ENCODE measurements at regions not wholly inside any gene's neighbourhood (a gene's known extent, or its start where the extent isn't known, plus 50 kb on each side); places are given as distances from the start of the nearest gene placed in this dataset.

DNA sequence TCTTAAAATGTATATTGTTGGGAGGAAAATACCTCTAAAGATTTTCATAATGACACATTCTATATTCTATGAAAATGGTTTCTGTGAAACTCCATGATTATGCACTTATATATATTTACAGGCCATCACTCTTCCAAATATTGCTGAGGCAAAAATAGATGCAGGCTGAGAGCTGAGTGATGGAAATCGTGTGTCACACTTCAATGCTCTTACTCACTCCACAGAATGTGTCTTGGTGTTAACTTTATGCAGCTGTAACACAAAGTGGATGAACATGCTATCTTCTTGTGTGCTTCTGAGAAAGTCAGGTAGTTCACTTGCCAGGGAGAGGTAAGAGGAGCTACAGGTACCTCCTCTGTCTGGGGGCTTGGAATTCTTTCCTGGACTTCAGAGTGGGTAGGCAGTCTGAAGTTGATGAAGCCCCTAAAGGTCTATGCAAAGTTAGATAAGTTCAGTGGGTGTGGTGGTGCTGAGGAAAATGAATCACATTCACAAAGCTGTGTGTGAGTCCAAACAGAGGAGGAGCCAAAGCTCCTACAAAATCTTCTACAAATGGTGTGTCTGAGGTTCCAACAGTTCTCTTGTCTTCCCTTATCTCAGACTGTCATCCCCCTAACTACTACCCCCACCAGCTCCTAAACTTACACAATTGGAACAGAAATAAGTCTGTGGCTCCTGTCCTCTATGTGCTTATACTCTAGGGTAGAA lies 74.2 kb upstream of the ST6GAL2 start:
- no peak for DNase-seq
- H3K4me3 Mint-ChIP-seq (ENCODE audit: low read depth, unreplicated experiment) = no peak overlapping the region
- TF ChIP-seq, protein P1, sequence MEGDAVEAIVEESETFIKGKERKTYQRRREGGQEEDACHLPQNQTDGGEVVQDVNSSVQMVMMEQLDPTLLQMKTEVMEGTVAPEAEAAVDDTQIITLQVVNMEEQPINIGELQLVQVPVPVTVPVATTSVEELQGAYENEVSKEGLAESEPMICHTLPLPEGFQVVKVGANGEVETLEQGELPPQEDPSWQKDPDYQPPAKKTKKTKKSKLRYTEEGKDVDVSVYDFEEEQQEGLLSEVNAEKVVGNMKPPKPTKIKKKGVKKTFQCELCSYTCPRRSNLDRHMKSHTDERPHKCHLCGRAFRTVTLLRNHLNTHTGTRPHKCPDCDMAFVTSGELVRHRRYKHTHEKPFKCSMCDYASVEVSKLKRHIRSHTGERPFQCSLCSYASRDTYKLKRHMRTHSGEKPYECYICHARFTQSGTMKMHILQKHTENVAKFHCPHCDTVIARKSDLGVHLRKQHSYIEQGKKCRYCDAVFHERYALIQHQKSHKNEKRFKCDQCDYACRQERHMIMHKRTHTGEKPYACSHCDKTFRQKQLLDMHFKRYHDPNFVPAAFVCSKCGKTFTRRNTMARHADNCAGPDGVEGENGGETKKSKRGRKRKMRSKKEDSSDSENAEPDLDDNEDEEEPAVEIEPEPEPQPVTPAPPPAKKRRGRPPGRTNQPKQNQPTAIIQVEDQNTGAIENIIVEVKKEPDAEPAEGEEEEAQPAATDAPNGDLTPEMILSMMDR (IDR thresholded peaks at IDR 0.05; ENCODE audit: unreplicated experiment) = no peak
- no peaks in the 10 kb centered on the region for H3K27me3 Mint-ChIP-seq (ENCODE audit: unreplicated experiment)
- intact Hi-C loops (cut with micrococcal nuclease; ENCODE audit: unreplicated experiment) = no loop called here
- no TSS peak for BruUV-seq (replicated peaks)
- H3K36me3 Mint-ChIP-seq (ENCODE audit: insufficient read depth, unreplicated experiment) = no peaks in the 10 kb centered on the region
- H3K4me1 Mint-ChIP-seq (ENCODE audit: low read depth, unreplicated experiment) = no peaks in the 10 kb centered on the region
- CTCF ChIA-PET = no interaction called here
- H3K9me3 Mint-ChIP-seq (ENCODE audit: low read depth, unreplicated experiment) = peaks cover 14% of the 10 kb centered on the region
- H3K27ac Mint-ChIP-seq (ENCODE audit: unreplicated experiment) = no peak overlapping the region

DNA sequence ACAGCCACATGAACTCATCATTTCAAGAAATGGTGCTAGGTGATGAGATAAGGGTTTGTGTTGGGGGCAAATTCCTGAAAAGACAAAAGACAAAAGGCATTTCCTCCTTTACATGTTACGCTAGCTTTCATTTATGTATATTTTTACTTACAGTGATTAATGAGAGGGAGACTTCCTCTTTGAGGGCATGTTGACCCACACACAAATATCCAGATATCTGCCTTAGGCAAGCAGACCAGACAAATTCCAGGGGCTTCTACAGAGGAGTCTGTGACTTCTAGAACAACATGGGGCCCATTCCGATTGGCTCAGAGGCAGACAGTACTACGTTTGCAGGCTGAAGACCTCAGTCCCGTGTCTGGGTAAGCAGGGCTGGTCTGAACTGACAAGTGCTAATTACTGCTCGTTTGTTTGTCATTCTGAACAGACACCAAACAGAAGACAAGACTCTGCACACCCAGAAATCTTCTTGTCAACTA lies 74.8 kb upstream of the ST6GAL2 start:
- Mint-ChIP-seq H3K4me3 (ENCODE audit: low read depth, unreplicated experiment) (no peak overlapping the region), H3K4me1 (ENCODE audit: low read depth, unreplicated experiment) (no peaks in the 10 kb centered on the region), H3K27me3 (ENCODE audit: unreplicated experiment) (no peaks in the 10 kb centered on the region), H3K36me3 (ENCODE audit: insufficient read depth, unreplicated experiment) (no peaks in the 10 kb centered on the region), H3K27ac (ENCODE audit: unreplicated experiment) (no peak overlapping the region), H3K9me3 (ENCODE audit: low read depth, unreplicated experiment) (peaks cover 14% of the 10 kb centered on the region)
- DNase-seq = no peak
- intact Hi-C loops (cut with micrococcal nuclease; ENCODE audit: unreplicated experiment) = no loop called here
- no TSS peak for BruUV-seq (replicated peaks)
- CTCF ChIA-PET = no interaction called here
- TF ChIP-seq, protein P1 (IDR thresholded peaks at IDR 0.05; ENCODE audit: unreplicated experiment) = no peak

DNA sequence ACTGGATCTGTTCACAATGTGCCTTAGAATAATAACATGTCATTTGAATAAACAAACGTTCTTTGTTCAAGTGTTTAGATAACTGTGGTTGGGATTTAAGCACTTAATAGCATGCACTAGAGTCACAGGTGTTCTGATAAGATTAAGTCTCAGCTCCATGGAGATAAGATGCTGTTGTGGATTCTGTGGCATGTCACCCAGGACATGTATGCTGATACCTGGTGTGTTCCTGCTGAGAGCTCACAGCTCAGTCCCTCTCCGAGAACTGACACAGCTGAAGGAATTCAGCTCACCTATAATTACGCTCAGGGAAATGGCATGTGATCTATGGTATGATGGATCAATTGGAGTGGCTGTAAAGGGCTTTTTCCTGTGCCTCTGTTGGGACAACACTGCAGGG lies 75.4 kb upstream of the ST6GAL2 start:
- H3K4me3 Mint-ChIP-seq (ENCODE audit: low read depth, unreplicated experiment) = no peak overlapping the region
- peaks cover 14% of the 10 kb centered on the region for H3K9me3 Mint-ChIP-seq (ENCODE audit: low read depth, unreplicated experiment)
- TF ChIP-seq, protein P1 (IDR thresholded peaks at IDR 0.05; ENCODE audit: unreplicated experiment) = no peak
- no peak overlapping the region for H3K27ac Mint-ChIP-seq (ENCODE audit: unreplicated experiment)
- H3K36me3 Mint-ChIP-seq (ENCODE audit: insufficient read depth, unreplicated experiment) = no peaks in the 10 kb centered on the region
- CTCF ChIA-PET = no interaction called here
- H3K4me1 Mint-ChIP-seq (ENCODE audit: low read depth, unreplicated experiment) = no peaks in the 10 kb centered on the region
- BruUV-seq (replicated peaks) = no TSS peak
- DNase-seq = no peak
- no peaks in the 10 kb centered on the region for H3K27me3 Mint-ChIP-seq (ENCODE audit: unreplicated experiment)
- intact Hi-C loops (cut with micrococcal nuclease; ENCODE audit: unreplicated experiment) = no loop called here

DNA sequence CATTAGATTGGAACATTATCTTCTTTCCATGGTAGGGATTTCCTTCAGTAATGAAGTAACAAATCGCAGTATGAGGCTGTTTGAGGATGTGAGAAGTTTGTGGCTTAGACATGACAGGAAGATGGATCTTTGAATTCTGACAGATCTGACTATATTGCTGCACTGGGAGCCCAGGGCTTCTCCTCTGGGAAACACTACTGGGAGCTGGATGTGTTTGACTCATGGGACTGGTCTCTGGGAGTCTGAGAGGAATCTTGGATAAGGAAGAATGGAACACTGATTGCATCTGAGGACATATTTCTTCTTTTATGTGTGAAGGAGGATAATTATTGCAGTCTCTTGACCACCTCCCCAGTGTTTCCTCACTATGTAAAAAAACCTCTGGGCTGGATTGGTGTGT lies 77.2 kb upstream of the ST6GAL2 start:
- H3K4me3 Mint-ChIP-seq (ENCODE audit: low read depth, unreplicated experiment) = no peak overlapping the region
- no peaks in the 10 kb centered on the region for H3K27me3 Mint-ChIP-seq (ENCODE audit: unreplicated experiment)
- H3K9me3 Mint-ChIP-seq (ENCODE audit: low read depth, unreplicated experiment) = peaks cover 20% of the 10 kb centered on the region
- intact Hi-C loops (cut with micrococcal nuclease; ENCODE audit: unreplicated experiment) = no loop called here
- no peak overlapping the region for H3K27ac Mint-ChIP-seq (ENCODE audit: unreplicated experiment)
- no peaks in the 10 kb centered on the region for H3K36me3 Mint-ChIP-seq (ENCODE audit: insufficient read depth, unreplicated experiment)
- no peaks in the 10 kb centered on the region for H3K4me1 Mint-ChIP-seq (ENCODE audit: low read depth, unreplicated experiment)
- no TSS peak for BruUV-seq (replicated peaks)
- CTCF ChIA-PET = no interaction called here
- no peak for DNase-seq
- TF ChIP-seq, protein P1 (IDR thresholded peaks at IDR 0.05; ENCODE audit: unreplicated experiment) = no peak
